Stimulated activated CD4-positive, alpha-beta T cell treated with anti-CD3 and anti-CD28 coated beads, Interleukin-1b, Interleukin-23, amount 100 ng/mL, for 48 hours (primary cell): ENCODE measurements at regions not wholly inside any gene's neighbourhood (a gene's known extent, or its start where the extent isn't known, plus 50 kb on each side); places are given as distances from the start of the nearest gene placed in this dataset.

Source experiments
- DNase-seq: peaks from one replicate; pipeline ENCODE4 v3.0.0-alpha.2; 2020

DNA sequence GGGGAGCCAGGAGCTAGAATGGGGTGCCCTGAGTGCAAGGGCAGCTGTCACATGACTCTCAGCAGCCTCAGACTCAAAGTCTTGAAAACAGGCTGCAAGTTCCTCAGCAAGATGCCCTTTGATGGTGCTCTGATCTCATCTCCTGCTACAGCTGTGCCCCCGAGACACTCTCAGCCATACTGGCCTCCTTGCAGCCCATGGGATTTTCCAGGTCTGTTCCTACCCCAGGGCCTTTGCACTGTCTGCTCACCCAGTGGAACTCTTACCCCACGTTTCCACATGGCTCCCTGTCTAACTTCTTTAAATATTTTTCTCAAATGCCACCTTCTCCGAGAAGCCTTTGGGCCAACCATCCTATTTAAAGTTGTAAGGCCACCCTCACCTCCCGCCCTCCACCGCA is 146.9 kb downstream of the C16orf95 start:
- DNase-seq = no peak

DNA sequence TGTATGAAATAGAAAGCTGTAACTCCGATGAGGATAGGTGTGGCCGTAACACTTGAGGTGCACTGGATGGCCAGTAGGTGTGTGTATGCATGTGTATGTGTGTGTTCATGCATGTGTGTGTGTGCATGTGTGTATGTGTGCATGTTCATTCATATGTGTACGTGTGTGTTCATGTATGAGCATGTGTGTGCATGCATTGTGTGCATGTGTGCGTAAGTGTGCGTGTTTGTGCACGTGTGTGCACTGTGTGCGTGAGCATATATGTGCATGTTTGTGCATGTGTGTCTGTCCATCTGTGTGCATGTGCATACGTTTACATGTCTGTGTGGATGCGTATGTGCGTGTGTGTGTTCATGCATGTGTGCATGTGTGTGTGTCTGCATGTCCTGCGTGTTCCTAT is 145.5 kb downstream of the C16orf95 start:
- no peak for DNase-seq

DNA sequence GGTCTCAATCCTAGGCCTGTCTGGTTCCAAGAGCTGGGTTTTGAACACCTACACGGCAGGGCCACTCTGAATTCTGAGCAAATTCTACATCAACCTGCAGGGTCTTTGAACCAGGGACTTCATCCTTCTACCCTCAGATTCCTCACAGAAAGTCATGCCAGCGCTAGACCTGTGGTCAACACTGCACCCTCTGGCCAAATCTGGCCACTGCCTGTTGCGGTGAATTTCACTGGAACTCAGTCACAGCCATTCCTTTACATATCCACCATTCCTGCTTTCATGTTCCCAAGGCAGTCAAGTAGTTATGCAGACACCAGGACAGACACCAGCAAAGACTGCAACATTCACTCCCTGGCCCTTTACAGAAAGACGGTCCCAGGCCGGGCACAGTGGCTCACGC is 144.6 kb downstream of the C16orf95 start:
- no peak for DNase-seq

DNA sequence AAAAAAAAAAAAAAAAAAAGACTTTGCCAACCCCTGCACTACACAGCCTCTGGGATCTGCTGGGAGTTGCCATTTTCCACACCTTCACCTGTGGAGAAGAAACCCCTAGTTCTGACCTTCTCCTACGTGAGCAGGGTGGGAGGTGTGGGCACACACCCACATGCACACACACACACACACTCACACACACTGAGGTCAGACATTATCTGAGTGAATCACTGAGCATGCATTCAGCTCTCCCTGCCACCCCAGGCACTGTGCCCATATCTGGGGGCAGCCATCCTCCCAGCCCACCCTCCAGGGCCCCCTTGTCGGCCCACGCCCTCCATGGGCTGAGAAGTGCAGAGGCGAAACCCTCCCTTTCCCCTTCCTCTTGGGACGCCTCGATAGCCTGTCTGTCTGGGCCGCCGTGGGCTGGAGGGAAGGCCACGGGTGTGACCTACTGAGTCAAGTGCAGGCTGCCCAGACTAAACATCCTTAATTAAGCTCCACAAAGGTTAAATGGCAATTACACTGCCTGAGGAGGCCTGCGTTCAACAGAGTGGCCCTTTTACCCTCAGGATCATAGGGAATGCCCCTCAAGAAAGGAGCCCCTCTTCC is 143.8 kb downstream of the C16orf95 start:
- DNase-seq = no peak

DNA sequence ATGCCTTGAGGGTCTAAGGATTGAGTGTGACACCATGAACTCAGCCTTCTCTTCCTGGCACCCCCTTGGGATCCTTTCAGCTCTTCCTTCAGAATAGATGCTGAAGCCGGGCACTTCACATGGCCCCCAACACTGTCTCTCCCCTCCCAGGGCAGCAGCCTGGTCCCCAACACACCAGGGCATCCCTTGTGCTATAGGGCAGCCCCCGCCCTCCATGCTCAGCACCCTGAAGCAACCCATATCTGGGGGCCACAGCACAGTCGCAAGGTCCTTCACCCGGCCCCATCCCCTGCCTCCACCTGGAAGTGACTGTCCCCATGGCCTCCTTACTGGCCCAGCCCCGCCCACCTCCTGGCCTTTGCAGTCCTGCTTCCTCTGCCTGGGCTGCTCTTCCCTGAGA is 143.1 kb downstream of the C16orf95 start:
- DNase-seq = no peak

DNA sequence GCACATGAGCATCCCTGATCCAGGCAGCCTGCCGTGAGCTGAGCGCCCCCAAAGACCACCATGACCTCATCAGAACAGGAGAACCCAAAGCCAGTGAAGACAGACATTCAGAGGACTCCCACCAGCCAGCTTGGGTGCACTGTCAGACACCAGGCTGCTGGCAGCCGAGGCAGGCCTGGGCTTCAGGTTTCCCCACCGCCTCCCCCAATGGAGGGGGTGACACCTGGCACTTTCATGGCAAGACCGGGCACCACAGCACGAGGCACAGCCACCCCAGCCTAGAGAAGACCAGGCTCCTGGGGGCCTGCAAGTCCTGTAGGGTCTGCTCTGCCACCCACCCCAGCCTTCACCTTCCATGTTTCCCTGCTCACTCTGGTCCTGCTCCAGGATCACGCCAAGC is 140.5 kb downstream of the C16orf95 start:
- no peak for DNase-seq

DNA sequence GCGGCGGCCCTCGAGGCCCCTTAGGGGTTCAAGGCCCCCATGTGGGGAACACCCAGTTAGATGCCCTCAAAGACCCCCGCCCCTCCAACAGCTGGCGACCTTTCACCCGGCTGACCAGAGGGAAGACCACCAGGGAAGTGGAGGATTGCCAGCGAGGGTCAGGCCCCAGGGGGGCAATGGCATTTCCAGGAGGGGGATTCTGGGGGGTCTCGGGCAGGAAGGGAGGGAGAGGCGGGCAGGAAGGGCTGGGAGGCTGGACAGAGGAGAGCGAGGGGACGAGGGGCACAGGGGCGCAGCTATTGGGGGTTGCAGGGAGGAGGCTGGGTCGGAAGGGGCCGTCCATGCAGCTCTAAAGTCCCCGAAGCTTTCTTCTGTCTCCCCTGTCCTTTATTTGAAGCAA is 139.5 kb downstream of the C16orf95 start:
- DNase-seq = no peak

DNA sequence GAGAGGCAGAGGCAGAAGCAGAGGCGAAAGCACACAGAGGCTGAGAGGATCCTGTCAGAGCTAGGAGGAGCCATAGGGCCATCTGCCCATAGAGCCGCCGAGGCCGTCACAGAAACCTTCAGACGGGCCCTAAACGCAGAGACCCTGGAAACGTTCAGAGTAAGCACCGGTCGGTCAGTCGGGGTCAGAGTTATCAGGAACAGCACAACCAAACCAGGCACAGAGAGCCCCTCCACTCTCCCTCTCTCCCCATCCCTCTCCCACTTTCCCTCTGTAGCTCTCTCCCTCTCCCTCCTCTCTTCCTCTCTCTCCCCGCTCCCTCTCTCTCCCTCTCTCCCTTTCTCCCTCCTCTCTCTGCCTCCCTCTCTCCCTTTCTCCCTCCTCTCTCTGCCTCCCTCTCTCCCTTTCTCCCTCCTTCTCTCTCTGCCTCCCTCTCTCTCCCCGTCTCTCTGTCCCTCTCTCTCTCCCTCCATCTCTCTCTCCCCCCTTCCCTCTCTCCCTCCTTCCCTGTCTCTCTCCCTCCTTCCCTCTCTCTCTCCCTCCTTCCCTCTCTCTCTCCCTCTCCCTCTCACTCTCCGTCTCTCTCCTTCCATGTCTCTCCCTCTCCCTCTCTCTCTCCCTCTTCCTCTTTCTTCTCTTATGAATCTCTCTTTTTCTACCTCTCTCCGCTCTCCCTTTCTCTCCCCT is 138.9 kb downstream of the C16orf95 start:
- DNase-seq = no peak

DNA sequence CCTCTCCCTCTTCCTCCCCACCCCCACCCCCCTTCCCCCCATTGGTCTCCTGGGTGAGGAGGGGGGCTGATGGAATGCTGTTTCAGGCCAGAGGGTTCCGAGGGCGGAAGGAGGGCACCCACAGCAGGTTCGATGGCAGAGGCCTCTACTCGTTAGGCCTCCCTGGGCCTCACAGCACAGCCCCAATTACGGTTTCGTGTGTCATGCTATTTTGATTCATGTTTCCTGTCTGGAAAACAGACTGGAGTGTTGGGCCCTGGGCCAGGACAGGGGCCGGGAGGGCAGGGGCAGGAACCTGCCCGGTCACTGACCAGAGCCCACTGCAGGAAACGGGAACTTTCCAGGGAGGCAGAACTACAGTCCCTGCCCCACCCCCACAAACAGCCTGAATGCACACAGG is 138.2 kb downstream of the C16orf95 start:
- no peak for DNase-seq

DNA sequence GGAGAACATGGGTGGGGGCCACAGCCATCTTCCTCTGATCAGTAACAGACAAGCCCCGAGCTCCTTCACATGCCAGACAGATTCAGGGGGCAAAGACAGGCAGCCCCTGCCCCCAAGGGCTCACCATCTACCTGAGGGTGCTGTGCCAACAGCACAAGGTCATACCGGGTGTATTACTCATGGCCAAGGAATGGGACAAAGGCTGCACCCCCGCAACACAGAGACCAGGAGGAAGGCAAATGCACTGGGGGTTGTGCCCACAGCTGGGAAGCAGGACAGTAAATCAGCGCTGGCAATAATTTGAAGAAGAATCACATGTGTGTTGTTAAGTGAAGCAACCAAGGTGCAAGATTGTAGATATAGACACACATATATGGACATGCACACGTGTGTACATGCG is 137.1 kb downstream of the C16orf95 start:
- DNase-seq = no peak

DNA sequence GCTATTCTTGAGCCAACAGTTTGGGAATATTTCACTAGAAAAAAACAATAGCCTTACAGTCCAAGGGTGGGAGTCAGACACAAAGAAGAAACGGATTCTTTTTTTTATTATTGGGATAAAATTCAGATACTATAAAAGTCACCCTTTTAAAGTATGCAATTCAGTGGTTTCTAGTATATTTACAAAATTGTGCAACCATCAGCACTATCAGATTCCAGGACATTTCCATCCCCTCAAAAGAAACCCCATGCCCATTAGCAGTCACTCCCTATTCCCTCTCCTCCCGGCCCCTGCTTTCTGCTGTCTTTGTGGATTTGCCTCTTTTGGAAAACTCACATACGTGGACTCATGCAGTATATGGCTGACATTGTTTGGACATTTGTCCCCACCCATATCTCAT is 134.4 kb downstream of the C16orf95 start:
- DNase-seq = no peak

DNA sequence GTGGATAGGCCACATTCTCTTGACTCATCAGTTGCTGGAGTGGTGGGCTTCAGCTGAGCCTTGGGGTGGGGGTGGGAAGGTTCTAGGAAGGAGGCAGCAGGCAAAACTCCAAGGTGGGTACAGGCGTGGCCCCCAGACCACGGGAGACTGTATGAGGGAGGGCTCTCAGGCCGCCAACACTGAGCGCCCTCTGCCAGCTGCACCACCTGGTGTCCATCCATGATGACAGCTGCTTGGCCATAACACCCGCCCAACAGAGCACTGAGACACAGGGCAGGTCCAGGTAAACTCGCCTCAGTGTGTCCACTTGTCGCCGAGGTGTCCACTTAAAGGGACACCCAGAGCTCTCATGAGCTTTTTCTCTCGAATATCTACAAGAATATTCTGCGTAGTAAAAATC is 133.5 kb downstream of the C16orf95 start:
- no peak for DNase-seq

DNA sequence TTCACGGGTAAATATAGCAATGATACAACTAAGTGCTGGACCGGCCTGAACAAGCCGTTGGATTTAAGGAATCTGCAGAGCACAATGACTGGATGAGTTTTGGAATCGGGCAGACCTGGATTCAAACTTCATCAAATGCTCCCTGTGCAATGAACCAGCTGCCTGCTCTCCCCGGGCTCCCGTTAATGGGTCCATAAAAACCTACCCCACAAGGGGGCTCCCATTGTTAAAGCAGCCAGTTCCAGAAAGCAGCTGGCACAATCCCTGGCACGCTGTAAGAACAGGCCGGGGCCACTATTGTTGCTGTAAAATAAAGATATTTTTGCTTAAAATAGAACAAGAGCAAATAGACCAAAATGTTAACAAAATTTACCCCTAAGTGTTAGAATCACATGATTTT is 131.9 kb downstream of the C16orf95 start:
- no peak for DNase-seq

DNA sequence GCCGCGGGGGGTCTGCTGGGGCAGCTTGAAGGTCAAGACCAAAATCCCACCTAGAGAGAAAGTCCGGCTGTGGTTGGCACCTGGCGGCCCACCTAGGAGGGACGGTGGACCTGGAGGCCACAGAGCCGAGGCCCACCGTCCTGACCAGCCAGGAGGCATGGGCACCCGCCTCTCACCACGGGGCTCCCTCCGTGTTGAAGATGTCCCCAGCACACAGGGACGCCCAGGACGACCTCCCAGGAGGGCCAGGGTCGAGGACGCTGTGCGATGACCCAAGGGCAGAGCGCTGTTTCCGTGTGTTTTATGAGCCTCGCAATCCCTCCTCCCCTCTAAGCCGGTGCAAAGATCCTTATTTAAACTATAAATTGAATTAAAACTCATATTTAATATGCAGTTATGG is 131.2 kb downstream of the C16orf95 start:
- no peak for DNase-seq

DNA sequence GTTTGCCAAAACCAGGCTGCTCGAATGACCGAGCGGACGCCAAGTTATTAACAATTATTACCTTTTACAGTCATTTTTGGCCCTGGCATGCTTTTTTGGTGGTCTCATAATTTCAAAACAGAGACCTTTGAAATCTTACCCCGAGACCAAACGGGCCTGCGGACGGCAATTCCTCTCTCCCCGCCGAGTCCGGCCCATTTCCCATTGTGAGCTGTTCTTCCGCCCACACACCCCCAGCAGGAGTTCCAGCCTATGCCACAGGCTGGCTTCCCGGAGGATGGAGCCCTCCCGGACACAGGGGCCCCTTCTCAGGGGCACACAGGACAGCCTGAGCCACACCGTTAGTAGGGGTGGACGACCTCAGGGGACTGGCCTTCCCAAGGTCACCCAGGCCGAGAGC is 130.7 kb downstream of the C16orf95 start:
- DNase-seq = no peak

DNA sequence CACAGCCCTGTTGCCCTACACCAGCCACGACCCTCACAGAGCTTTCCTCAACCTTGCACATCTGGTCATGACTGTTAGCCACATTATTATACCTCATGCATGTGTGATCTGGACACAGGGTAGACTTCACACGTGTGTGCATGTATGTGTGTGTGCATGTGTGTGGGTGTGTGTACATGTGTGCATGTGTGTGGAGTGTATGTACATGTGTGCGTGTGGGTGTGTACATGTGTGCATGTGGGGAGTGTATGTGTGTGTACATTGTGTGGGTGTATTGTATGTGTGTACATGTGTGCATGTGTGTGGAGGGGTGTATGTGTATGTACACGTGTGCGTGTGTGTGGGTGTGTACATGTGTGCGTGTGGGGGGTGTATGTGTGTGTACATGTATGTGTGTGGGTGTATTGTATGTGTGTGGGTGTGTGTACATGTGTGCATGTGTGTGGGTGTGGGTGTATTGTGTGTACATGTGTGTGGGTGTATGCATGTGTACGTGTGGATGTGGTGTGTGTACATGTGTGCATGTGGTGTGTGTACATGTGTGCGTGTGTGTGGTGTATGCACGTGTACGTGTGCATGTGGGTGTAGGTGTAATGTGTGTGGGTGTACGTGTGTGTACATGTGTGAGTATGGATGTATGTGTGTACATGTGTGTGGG is 130.2 kb downstream of the C16orf95 start:
- no peak for DNase-seq

DNA sequence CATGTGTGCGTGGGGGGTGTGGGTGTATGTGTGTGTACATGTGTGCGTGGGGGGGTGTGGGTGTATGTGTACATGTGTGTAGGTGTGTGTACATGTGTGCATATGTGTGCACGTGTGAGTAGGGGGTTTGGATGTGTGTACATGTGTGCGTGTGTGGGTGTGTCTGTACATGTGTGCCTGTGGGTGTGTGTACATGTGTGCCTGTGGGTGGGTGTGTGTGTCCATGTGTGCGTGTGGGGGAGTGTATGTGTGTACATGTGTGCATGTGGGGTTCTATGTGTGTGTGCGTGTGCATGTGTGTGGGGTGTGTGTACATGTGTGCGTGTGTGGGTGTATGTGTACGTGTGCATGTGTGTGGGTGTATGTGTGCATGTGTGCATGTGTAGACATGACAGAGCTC is 129.1 kb downstream of the C16orf95 start:
- DNase-seq = no peak

DNA sequence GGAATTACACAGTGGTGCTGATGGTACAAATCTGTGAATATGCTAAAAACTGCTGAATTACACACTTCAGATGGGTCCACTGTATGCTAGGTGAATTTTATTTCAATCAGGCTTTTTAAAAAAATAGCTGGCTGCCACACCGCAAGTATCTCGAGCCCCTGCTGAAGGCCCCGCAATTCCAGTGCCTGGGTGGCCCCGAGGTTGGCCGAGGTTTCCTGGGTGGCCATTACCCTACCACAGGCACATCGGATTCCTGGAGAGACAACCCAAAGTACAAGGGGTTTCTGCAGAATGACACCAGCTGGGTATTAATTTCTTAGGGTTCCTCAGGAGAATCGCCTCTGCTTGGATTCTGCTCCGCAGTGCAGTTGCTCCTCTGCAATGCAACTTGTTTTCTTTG is 127.8 kb downstream of the C16orf95 start:
- DNase-seq = no peak

DNA sequence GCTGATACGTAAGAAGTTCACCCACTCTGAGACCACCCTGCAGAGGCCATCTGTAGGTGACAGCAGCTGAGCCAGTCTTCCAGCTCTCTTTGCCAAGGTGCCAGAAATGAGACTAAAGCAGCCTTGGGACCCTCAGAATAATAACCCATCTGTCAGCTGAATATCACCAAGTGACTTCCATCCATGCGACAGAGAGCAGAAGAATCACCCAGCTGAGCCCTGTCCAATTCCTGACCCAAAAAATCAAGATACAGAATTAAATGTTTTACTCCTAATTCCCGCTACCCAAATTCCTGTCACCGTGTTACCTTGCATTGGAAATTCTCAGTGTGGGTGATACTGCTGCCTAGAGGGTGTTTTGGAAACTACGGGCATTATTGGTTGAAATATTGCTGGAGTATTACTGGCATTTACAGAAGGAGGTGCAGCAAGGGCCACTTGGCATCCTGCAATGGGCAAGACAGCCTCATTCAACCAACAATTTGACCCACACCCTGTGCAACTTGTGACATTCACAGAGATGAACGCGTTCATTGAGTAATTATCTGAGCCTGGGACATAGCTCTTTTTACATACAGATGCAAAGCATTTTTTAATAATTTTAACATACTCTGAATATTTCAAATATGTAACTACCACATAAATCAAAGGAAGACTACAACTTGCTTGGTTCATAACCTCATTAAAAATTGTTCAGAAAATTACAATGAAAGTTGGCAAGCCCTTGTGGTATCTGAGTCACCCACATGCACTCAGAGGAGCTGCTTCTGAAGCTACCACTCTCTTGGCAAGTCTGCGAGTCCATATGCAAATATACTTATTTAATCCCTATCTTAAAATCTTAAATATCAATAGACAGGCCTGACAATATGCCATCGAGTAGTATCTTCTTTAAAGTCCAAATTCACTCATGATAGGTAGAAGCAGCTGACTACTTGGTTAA is 126.6 kb downstream of the C16orf95 start:
- DNase-seq = no peak

DNA sequence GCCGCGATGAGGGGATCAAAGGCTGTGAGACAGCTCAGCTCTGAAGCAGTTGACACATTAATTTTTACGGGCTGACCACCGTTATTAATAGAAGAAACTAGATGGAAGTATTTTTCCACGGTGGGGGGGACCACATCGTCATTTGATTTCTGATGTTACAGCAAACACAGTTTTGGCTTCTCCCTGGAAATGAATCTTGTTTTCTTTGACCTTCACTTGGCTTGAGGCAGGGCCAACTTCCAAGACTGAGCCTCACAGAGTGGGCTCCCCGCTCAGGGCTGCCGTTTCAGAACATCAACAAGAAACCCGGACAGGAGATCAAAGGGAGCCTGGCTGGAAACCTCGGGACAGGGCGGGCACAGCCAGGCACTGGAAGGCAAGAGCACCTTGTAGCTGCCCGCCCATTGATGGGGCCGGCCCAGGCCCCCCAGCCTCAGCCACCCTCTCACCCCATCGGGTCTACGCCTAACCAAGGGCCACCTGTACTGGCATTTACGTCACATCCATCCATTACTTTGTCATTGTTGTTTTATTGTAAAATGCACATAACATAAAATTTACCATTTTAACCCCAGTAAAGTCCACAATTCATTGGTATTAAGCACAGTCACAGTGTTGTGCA is 124.6 kb downstream of the C16orf95 start:
- DNase-seq = no peak

DNA sequence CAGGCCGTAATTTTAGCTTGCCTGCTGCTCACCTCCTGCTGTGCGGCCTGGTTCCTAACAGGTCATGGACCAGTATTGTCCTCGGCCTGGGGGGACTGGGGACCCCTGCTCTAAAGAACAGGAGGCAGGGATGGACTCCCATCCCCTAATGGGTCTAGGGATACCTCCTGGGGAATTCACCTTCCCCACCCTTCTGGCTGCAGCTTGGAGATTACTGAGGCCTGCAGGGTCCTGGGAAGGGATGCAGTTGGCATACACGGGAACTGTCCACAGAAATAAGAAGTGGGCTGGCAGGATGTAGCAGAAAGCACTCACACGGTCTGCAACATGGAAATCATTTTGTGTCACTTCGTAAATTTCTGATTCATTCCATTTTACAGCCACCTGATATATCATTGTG is 123.0 kb downstream of the C16orf95 start:
- DNase-seq = no peak

DNA sequence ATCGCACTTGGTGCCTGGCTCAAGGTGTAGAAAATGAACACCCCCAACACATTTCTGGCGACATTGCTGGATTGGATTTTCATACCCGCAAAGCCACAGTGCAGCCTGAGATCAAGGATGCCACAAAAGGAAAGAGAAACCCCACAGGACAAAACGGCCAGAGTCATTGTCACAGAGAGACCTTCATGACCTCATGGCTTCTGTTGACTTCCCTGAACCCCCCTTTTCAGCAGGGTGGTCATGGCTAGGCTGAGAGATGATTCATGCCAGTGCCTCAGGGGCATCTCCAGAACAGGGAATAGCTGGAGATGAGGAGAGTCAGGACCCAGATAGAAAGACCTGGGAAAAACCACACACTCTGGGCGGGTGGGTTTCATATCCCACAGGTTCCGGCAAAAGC is 122.0 kb downstream of the C16orf95 start:
- no peak for DNase-seq

DNA sequence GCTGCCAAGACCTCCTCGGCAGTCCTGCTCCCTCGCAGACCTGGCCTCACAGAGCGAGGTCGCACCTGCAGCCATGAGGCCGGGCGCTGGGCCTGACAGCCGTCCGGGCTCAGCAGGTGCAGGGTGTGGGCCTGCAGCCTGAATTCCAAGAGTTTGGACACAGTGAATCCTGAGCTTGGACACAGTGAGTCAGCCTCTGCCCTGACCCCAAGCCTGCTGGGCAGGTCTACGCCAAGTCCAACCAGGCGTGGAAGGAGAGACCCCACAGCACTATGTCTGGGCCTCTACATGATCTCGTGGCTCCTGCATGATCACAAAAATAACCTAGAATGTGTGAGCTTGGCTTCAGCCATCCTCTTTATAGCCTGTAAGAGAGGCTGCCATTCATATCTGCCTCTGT is 121.0 kb downstream of the C16orf95 start:
- no peak for DNase-seq
